IMR-90 (cell line): ENCODE measurements at regions not wholly inside any gene's neighbourhood (a gene's known extent, or its start where the extent isn't known, plus 50 kb on each side); places are given as distances from the start of the nearest gene placed in this dataset.

ENCODE experiments used
- ATAC-seq: fragments of 200-7000 bp; cut with Tn5 transposase; 2 replicates; pipeline ENCODE4 v1.9.1; 2020; ENCODE audit warnings: low read depth, mild to moderate bottlenecking, moderate library complexity
- BruUV-seq: library from RNA; stranded (reverse); fragments of 400-500 nt; replicated peaks from 2 replicates; lab custom pipeline; 2021; lab: Mats Ljungman, UMichigan
- CTCF ChIA-PET: fragments of 300-600 bp; formaldehyde crosslinking; extraction: SDS; loops from one replicate; lab custom pipeline; 2021; ENCODE audit warnings: antibody characterized with exemption; lab: Yijun Ruan, JAX
- POLR2A ChIA-PET: fragments of 300-600 bp; sonication (Branson Sonifier 250); formaldehyde crosslinking; loops from one replicate; lab custom pipeline; 2022; ENCODE audit warnings: antibody characterized with exemption; ENCODE audit not compliant: unreplicated experiment; lab: Charles Lee
- DNase-seq: peaks from one replicate; pipeline ENCODE4 v3.0.0; 2013
- H2AFZ ChIP-seq: replicated peaks from 2 replicates; pipeline ENCODE3; 2013; ENCODE audit warnings: low read length, mild to moderate bottlenecking; ENCODE audit not compliant: poor library complexity
- H2AK5ac ChIP-seq: 2 replicates; pipeline ENCODE4 v1.6.1; 2013; ENCODE audit warnings: low read depth, low read length, inconsistent platforms
- H2AK9ac ChIP-seq: replicated peaks from 2 replicates; pipeline ENCODE3; 2013; ENCODE audit warnings: mild to moderate bottlenecking, low read depth, low read length, moderate library complexity; ENCODE audit not compliant: poor library complexity
- H2BK120ac ChIP-seq: 2 replicates; pipeline ENCODE4 v1.6.1; 2013; ENCODE audit warnings: low read depth, low read length, inconsistent platforms
- H2BK15ac ChIP-seq: 3 replicates; pipeline ENCODE4 v1.6.1; 2013; ENCODE audit warnings: low read depth, low read length, inconsistent platforms
- H2BK20ac ChIP-seq: 2 replicates; pipeline ENCODE4 v1.6.1; 2013; ENCODE audit warnings: low read depth, mild to moderate bottlenecking, inconsistent platforms, low read length, moderate library complexity
- H2BK5ac ChIP-seq: 2 replicates; pipeline ENCODE4 v1.6.1; 2013; ENCODE audit warnings: mild to moderate bottlenecking, low read depth, low read length, inconsistent platforms; ENCODE audit not compliant: poor library complexity, severe bottlenecking
- H3K14ac ChIP-seq: replicated peaks from 2 replicates; pipeline ENCODE4 v1.6.1; 2013; ENCODE audit warnings: low read depth, low read length, inconsistent platforms
- H3K18ac ChIP-seq: 2 replicates; pipeline ENCODE4 v1.6.1; 2013; ENCODE audit warnings: low read depth, low read length, control low read depth
- H3K23ac ChIP-seq: 2 replicates; pipeline ENCODE4 v1.6.1; 2013; ENCODE audit warnings: low read depth, low read length, inconsistent platforms
- H3K27ac ChIP-seq: 2 replicates; pipeline ENCODE4 v1.5.1; 2013; ENCODE audit warnings: mild to moderate bottlenecking, control low read depth, low read length; ENCODE audit not compliant: insufficient read depth
- H3K27me3 ChIP-seq: 2 replicates; pipeline ENCODE4 v1.6.1; 2013; ENCODE audit warnings: low read length; ENCODE audit not compliant: control insufficient read depth, insufficient read depth
- H3K36me3 ChIP-seq: 2 replicates; pipeline ENCODE4 v1.6.1; 2013; ENCODE audit warnings: low read length, mixed read lengths; ENCODE audit not compliant: control insufficient read depth, insufficient read depth
- H3K4ac ChIP-seq: 2 replicates; pipeline ENCODE4 v1.6.1; 2013; ENCODE audit warnings: low read depth, low read length, inconsistent platforms
- H3K4me1 ChIP-seq: 2 replicates; pipeline ENCODE4 v1.6.1; 2013; ENCODE audit warnings: low read length, mixed read lengths; ENCODE audit not compliant: control insufficient read depth, insufficient read depth
- H3K4me2 ChIP-seq: 2 replicates; pipeline ENCODE4 v1.6.1; 2013; ENCODE audit warnings: low read depth, mild to moderate bottlenecking, control low read depth, low read length, moderate library complexity
- H3K4me3 ChIP-seq: 2 replicates; pipeline ENCODE4 v1.5.1; 2013; ENCODE audit warnings: low read depth, mild to moderate bottlenecking, control low read depth, low read length, moderate library complexity; ENCODE audit not compliant: insufficient read depth
- H3K56ac ChIP-seq: 2 replicates; pipeline ENCODE4 v1.6.1; 2013; ENCODE audit warnings: low read length, inconsistent platforms; ENCODE audit not compliant: insufficient read depth; ENCODE audit errors: extremely low read depth
- H3K79me1 ChIP-seq, 2 experiments: 2 replicates each; pipeline ENCODE4 v1.6.1; 2013; ENCODE audit warnings: low read length in 2 of 2, inconsistent platforms in 1 of 2, low read depth in 1 of 2
- H3K9ac ChIP-seq: 2 replicates; pipeline ENCODE4 v1.6.1; 2013; ENCODE audit warnings: low read depth, low read length, control low read depth
- H3K9me1 ChIP-seq: 2 replicates; pipeline ENCODE4 v1.6.1; 2013; ENCODE audit warnings: low read length, inconsistent platforms; ENCODE audit not compliant: insufficient read depth
- H3K9me3 ChIP-seq: 2 replicates; pipeline ENCODE4 v1.6.1; 2013; ENCODE audit warnings: low read length; ENCODE audit not compliant: control insufficient read depth, insufficient read depth
- H4K20me1 ChIP-seq: 2 replicates; pipeline ENCODE4 v1.6.1; 2013; ENCODE audit warnings: low read length, inconsistent platforms; ENCODE audit not compliant: insufficient read depth
- H4K5ac ChIP-seq: 2 replicates; pipeline ENCODE4 v1.6.1; 2013; ENCODE audit warnings: mild to moderate bottlenecking, low read depth, low read length, control low read depth
- H4K8ac ChIP-seq, 2 experiments: 2 replicates each; pipeline ENCODE4 v1.6.1; 2013; ENCODE audit warnings: low read depth in 2 of 2, low read length in 2 of 2, control low read depth in 1 of 2, inconsistent platforms in 1 of 2
- H4K91ac ChIP-seq: 2 replicates; pipeline ENCODE4 v1.6.1; 2013; ENCODE audit warnings: low read depth, low read length, inconsistent platforms; ENCODE audit not compliant: insufficient read depth
- CHD1 ChIP-seq: IDR thresholded peaks from 2 replicates; pipeline ENCODE4 v1.6.1; 2012; ENCODE audit warnings: low read depth, low read length, improper control_type of control experiment
- CTCF ChIP-seq: conservative IDR thresholded peaks from 2 replicates; pipeline ENCODE4 v1.5.1; 2012; ENCODE audit warnings: mild to moderate bottlenecking, low read depth, low read length, improper control_type of control experiment
- FOS ChIP-seq: fragments of 150-350 bp; IDR thresholded peaks from 2 replicates; pipeline ENCODE4 v1.6.1; 2016; ENCODE audit warnings: low read depth, low read length
- NFE2L2 ChIP-seq: fragments of 150-350 bp; IDR thresholded peaks from 2 replicates; pipeline ENCODE4 v1.6.1; 2016; ENCODE audit warnings: low read depth, mild to moderate bottlenecking, low read length
- RCOR1 ChIP-seq: IDR thresholded peaks from 2 replicates; pipeline ENCODE4 v1.6.1; 2012; ENCODE audit warnings: mild to moderate bottlenecking, low read length, improper control_type of control experiment; ENCODE audit not compliant: insufficient replicate concordance
- WGBS, 2 experiments: methylation state at CpG; one replicate each; pipeline versions ENCODE4 v1.1.5 to v1.1.7; 2013; ENCODE audit warnings: missing lambda C conversion rate in 2 of 2; ENCODE audit not compliant: insufficient read length in 1 of 2; ENCODE audit errors: extremely low coverage in 2 of 2; 5-methylcytosine and 5-hydroxymethylcytosine counted together
- dilution Hi-C: fragments of 300-500 bp; cut with HindIII; formaldehyde crosslinking; loops from one replicate; pipeline ENCODE4 v1.14.3; 2018; ENCODE audit warnings: low sequenced_read_pairs; ENCODE audit not compliant: unreplicated experiment
- in situ Hi-C: fragments of 300-500 bp; cut with MboI; formaldehyde crosslinking; loops from 3 replicates; pipeline ENCODE4 v1.14.3; 2019; ENCODE audit warnings: low sequenced_read_pairs, inconsistent platforms, mixed read lengths
- intact Hi-C: fragments of 100-400 bp; cut with micrococcal nuclease; formaldehyde crosslinking; loops from 2 replicates; pipeline ENCODE4 v1.10.0; 2022

- DNase-seq (no peak), ATAC-seq (no peak)
- H3K4ac ChIP-seq, result no peak overlapping the region
- ChIA-PET CTCF (no interaction called here), POLR2A (no interaction called here)
- no peak overlapping the region for H4K91ac ChIP-seq
- no peaks in the 10 kb centered on the region for H3K79me1 ChIP-seq
- H2BK5ac ChIP-seq, result no peak overlapping the region
- H2BK120ac ChIP-seq, result no peak overlapping the region
- in situ Hi-C loops, result no loop called here
- H4K20me1 ChIP-seq, result no peaks in the 10 kb centered on the region
- dilution Hi-C loops, result no loop called here
- no TSS peak for BruUV-seq
- H3K9ac ChIP-seq, result no peak overlapping the region
- no peak overlapping the region for H2AK5ac ChIP-seq
- no CpG with 5 or more reads among the region's 12 CpGs for WGBS, 2 experiments
- H2BK15ac ChIP-seq, result no peak overlapping the region
- H3K18ac ChIP-seq, result no peak overlapping the region
- H3K14ac ChIP-seq, result no peak overlapping the region
- no peak overlapping the region for H3K56ac ChIP-seq
- no peak overlapping the region for H2BK20ac ChIP-seq
- peaks cover 10% of the 10 kb centered on the region for H3K4me1 ChIP-seq
- no peak overlapping the region for H3K27ac ChIP-seq
- no peaks in the 10 kb centered on the region for H3K36me3 ChIP-seq
- intact Hi-C loops, result no loop called here
- H2AFZ ChIP-seq, result no peak overlapping the region
- no peak overlapping the region for H3K4me2 ChIP-seq
- no peaks in the 10 kb centered on the region; the same call in 1 of the 2 replicates for H3K9me1 ChIP-seq
- no peak overlapping the region for H2AK9ac ChIP-seq
- H4K5ac ChIP-seq, result no peak overlapping the region
- no peaks in the 10 kb centered on the region; the same call in 1 of the 2 replicates for H3K27me3 ChIP-seq
- TF ChIP-seq FOS, result no peak
- no peak for TF ChIP-seq RCOR1
- TF ChIP-seq CTCF, result no peak
- TF ChIP-seq CHD1, result no peak
- no peak for TF ChIP-seq NFE2L2
- H3K23ac ChIP-seq, result no peak overlapping the region
- no peak overlapping the region for H4K8ac ChIP-seq
- no peak overlapping the region for H3K4me3 ChIP-seq
- H3K9me3 ChIP-seq, result no peaks in the 10 kb centered on the region
Observed at GRCh38 chr22:19579880-19580279, 55.7 kb upstream of the CLDN5 start.
